ENCODE measurements at regions not wholly inside any gene's neighbourhood (a gene's known extent, or its start where the extent isn't known, plus 50 kb on each side); places are given as distances from the start of the nearest gene placed in this dataset.

- Histone ChIP-seq H3K9me3 (replicated peaks in 1 of 3) (no peaks in the 10 kb centered on the region), H3K27me3 (no peaks in the 10 kb centered on the region), H3K4me1 (replicated peaks in 1 of 2) (peaks cover 37 to 79% of the 10 kb centered on the region in 2 donors), H3K27ac (peak overlapping the region in 2 of 5 donors; percentile 93 to 98), H3K4me3 (no peak overlapping the region), H3K36me3 (replicated peaks in 1 of 2) (no peaks in the 10 kb centered on the region)
- intact Hi-C loops (cut with DNase I) = no loop called here
- WGBS, 4 donors = 66 to 72% (median 67%) methylated on average over 12 to 22 of the region's 22 CpGs
- TF ChIP-seq POLR2A (IDR thresholded peaks at IDR 0.05) (no peak), CTCF (IDR thresholded peaks at IDR 0.05) (peak in 2 of 6 experiments; percentile 17 to 20)
- DNase-seq = peak in 1 of 7 donors; percentile 27
Measured at GRCh38 chr20:50281831-50282591, 91.4 kb downstream of the CEBPB start.

GRCh38 chr20:50282592-50283241 is 92.1 kb downstream of the CEBPB start:
- Histone ChIP-seq H3K9me3 (replicated peaks in 1 of 3) (no peaks in the 10 kb centered on the region), H3K27ac (peak overlapping the region in 2 of 5 donors; percentile 93 to 98), H3K4me3 (no peak overlapping the region), H3K36me3 (replicated peaks in 1 of 2) (no peaks in the 10 kb centered on the region), H3K27me3 (no peaks in the 10 kb centered on the region), H3K4me1 (replicated peaks in 1 of 2) (peaks cover 37 to 73% of the 10 kb centered on the region in 2 donors)
- no peak for DNase-seq
- intact Hi-C loops (cut with DNase I) = no loop called here
- WGBS, 4 donors = 82 to 90% (median 84%) methylated on average over 15 to 17 of the region's 17 CpGs
- TF ChIP-seq CTCF (IDR thresholded peaks at IDR 0.05) (no peak), POLR2A (IDR thresholded peaks at IDR 0.05) (no peak)

GRCh38 chr20:50283370-50283769 is 92.7 kb downstream of the CEBPB start:
- Histone ChIP-seq H3K9me3 (replicated peaks in 1 of 3) (no peaks in the 10 kb centered on the region), H3K27ac (peak overlapping the region in 3 of 5 donors; percentile 87 to 98 (median 93)), H3K4me3 (no peak overlapping the region), H3K27me3 (no peaks in the 10 kb centered on the region), H3K36me3 (replicated peaks in 1 of 2) (no peaks in the 10 kb centered on the region), H3K4me1 (replicated peaks in 1 of 2) (peaks cover 33 to 66% of the 10 kb centered on the region in 2 donors)
- intact Hi-C loops (cut with DNase I) = no loop called here
- no peak for TF ChIP-seq POLR2A (IDR thresholded peaks at IDR 0.05)
- TF ChIP-seq CTCF (IDR thresholded peaks at IDR 0.05) = no peak
- 74 to 84% (median 77%) methylated on average over 6 to 7 of the region's 7 CpGs for WGBS, 4 donors
- no peak for DNase-seq

GRCh38 chr20:50283922-50284810 is 93.5 kb downstream of the CEBPB start:
- TF ChIP-seq CTCF (IDR thresholded peaks at IDR 0.05) (no peak), POLR2A (IDR thresholded peaks at IDR 0.05) (peak in 1 of 2 donors; percentile 16)
- DNase-seq = peak in 6 of 7 donors; percentile 80 to 86 (median 84)
- 66 to 78% (median 68%) methylated on average over 18 to 24 of the region's 24 CpGs for WGBS, 4 donors
- no peaks in the 10 kb centered on the region for H3K9me3 ChIP-seq (replicated peaks in 1 of 3)
- H3K27me3 ChIP-seq = no peaks in the 10 kb centered on the region
- intact Hi-C loops (cut with DNase I) = no loop called here
- no peaks in the 10 kb centered on the region for H3K36me3 ChIP-seq (replicated peaks in 1 of 2)
- no peak overlapping the region for H3K4me3 ChIP-seq
- H3K27ac ChIP-seq = peak overlapping the region; percentile 87 to 98 (median 93)
- H3K4me1 ChIP-seq (replicated peaks in 1 of 2) = peaks cover 26 to 58% of the 10 kb centered on the region in 2 donors

All from adrenal gland (tissue), 9 donors.